22Rv1 (cell line): ENCODE measurements at regions not wholly inside any gene's neighbourhood (a gene's known extent, or its start where the extent isn't known, plus 50 kb on each side); places are given as distances from the start of the nearest gene placed in this dataset.

Source experiments
- H3K27ac ChIP-seq: fragments of 450-650 bp; 2 replicates; pipeline ENCODE4 v1.5.1; 2017
- ZFX ChIP-seq: fragments of 450-650 bp; IDR thresholded peaks from 2 replicates; pipeline ENCODE4 v1.6.1; 2017; ENCODE audit warnings: antibody characterized with exemption, borderline replicate concordance
- TF ChIP-seq, protein P1 (sequence below): fragments of 450-650 bp; IDR thresholded peaks from 2 replicates; pipeline ENCODE4 v1.5.1; 2017; ENCODE audit warnings: mild to moderate bottlenecking

- TF ChIP-seq, protein P1, sequence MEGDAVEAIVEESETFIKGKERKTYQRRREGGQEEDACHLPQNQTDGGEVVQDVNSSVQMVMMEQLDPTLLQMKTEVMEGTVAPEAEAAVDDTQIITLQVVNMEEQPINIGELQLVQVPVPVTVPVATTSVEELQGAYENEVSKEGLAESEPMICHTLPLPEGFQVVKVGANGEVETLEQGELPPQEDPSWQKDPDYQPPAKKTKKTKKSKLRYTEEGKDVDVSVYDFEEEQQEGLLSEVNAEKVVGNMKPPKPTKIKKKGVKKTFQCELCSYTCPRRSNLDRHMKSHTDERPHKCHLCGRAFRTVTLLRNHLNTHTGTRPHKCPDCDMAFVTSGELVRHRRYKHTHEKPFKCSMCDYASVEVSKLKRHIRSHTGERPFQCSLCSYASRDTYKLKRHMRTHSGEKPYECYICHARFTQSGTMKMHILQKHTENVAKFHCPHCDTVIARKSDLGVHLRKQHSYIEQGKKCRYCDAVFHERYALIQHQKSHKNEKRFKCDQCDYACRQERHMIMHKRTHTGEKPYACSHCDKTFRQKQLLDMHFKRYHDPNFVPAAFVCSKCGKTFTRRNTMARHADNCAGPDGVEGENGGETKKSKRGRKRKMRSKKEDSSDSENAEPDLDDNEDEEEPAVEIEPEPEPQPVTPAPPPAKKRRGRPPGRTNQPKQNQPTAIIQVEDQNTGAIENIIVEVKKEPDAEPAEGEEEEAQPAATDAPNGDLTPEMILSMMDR: no peak
- no peak for TF ChIP-seq ZFX
- no peak overlapping the region for H3K27ac ChIP-seq
Observed at GRCh38 chr2:167871286-167871685, 376.1 kb downstream of the STK39 start.

- no peak overlapping the region for H3K27ac ChIP-seq
- no peak for TF ChIP-seq ZFX
- TF ChIP-seq, protein P1: no peak
Observed at GRCh38 chr2:167869200-167869599, 378.2 kb downstream of the STK39 start.

DNA sequence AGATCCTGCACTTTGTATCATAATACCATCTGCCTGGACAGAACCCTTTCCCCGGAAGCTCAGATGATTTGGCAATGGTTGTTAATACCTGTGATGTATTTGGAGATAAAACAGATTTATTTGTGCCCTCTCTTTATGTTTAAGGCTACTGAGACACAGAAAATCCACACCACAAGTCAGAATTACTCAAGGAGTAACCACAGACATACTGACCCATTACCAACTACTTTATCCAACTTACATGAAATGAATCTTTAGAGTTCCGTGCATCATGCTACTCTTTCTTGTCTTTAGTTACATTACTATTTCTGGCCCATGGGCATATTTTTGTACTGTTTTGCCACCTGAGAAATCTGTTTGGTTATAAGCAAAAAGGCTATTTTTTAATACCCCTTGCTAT, 384.0 kb downstream of the STK39 start:
- no peak overlapping the region for H3K27ac ChIP-seq

GRCh38 chr2:167862782-167863181, 384.6 kb downstream of the STK39 start:
- TF ChIP-seq, protein P1: no peak
- TF ChIP-seq ZFX: no peak
- no peak overlapping the region for H3K27ac ChIP-seq

More for the DNA sequence above, 384.0 kb downstream of the STK39 start:
- TF ChIP-seq ZFX: no peak
- TF ChIP-seq, protein P1: no peak

GRCh38 chr2:167862296-167862695, 385.1 kb downstream of the STK39 start:
- TF ChIP-seq ZFX: no peak
- TF ChIP-seq, protein P1: no peak
- H3K27ac ChIP-seq: no peak overlapping the region

GRCh38 chr2:167861574-167862193, 385.7 kb downstream of the STK39 start:
- H3K27ac ChIP-seq: no peak overlapping the region
- TF ChIP-seq, protein P1: no peak
- no peak for TF ChIP-seq ZFX

GRCh38 chr2:167860082-167860481, 387.3 kb downstream of the STK39 start:
- no peak for TF ChIP-seq ZFX
- H3K27ac ChIP-seq: no peak overlapping the region

GRCh38 chr2:167859676-167860075, 387.7 kb downstream of the STK39 start:
- TF ChIP-seq, protein P1: no peak
- no peak for TF ChIP-seq ZFX
- no peak overlapping the region for H3K27ac ChIP-seq
